GM18511 (cell line): ENCODE measurements at regions not wholly inside any gene's neighbourhood (a gene's known extent, or its start where the extent isn't known, plus 50 kb on each side); places are given as distances from the start of the nearest gene placed in this dataset.

Experiments used
- ATAC-seq: cut with Tn5 transposase; IDR thresholded peaks from one replicate; pipeline ENCODE4 v1.9.1; 2021; ENCODE audit warnings: mild to moderate bottlenecking, moderate library complexity; ENCODE audit not compliant: unreplicated experiment

- no peak for ATAC-seq
Measured at GRCh38 chr6:164507206-164507940, 802.0 kb downstream of the C6orf118 start.

DNA sequence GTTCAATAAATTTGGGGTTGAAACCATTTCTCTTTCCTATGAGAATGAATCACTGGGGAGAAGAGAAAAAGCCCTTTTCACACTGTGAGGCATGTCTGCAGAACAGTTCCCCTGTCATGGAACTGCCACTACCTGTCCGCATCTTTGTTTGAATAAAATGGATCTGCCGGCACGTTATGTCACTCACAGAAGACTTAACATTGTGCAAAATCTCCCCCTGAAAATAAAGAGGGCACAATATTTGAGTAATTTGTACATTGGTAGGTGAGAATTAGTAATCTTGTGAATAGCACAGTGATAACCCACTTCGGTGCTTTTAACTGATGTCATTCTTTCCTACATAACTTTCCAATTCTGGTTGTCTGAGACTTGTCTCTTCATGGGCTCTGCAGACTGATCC lies 804.0 kb downstream of the C6orf118 start:
- ATAC-seq = no peak

DNA sequence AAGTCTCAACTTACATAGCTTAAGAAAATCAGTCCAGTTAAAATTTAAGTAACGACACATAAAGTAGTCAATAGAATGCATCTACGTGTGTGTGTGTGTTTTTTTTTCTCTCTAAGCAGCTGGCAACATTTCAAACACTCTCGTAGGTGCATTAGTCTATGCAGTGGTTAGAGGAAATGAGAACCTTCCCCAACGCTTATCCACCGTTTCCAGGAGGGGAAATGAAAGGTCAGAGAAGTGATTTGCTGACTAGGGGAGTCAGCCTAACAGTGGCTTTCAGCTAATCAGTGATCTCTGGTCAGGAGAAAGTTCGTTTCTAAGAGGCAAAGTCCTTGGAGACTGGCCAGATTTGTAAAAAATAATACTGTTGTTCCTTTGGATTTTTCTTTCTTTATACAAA lies 806.6 kb downstream of the C6orf118 start:
- ATAC-seq = no peak

- no peak for ATAC-seq
Measured at GRCh38 chr6:164495882-164496495, 813.4 kb downstream of the C6orf118 start.

- no peak for ATAC-seq
Measured at GRCh38 chr6:164478426-164478825, 831.0 kb downstream of the C6orf118 start.

DNA sequence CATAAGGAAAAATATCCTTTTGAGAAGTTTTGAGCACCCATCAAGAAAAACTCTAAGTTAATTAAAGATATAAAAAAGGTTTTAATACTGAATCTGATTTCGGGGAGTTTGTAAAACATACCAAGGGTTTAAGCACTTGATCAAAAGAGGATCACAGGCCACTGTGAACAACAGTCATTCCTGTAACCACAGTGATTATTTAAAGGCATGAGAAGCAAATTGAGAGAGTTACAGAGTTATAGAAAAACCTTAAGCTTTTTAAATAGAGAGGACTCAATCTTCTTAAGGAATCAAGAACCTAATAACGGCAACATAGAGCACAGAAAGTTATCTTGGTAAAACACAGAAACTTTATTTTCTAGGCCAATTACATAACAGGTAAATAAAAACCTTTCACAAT lies 831.6 kb downstream of the C6orf118 start:
- ATAC-seq = no peak

DNA sequence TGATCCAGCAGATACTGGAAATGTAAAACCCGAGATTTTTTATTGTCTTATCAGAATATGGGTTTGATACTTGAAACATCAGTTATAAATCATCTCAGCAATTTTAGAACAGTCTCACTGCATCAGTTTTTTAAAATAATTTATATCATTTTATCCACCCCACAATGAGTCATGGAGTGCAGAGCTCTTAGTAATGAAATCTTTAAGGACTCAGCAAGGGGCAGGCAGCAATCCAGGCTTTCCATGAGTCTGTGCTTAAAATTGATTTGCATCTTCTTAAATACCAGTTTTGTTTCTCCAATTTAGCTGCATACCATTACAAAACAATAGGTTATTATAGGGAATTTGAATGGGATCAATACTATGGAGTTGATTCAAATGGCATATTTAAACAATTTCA lies 832.3 kb downstream of the C6orf118 start:
- no peak for ATAC-seq

- no peak for ATAC-seq
Measured at GRCh38 chr6:164469276-164469949, 840.0 kb downstream of the C6orf118 start.

DNA sequence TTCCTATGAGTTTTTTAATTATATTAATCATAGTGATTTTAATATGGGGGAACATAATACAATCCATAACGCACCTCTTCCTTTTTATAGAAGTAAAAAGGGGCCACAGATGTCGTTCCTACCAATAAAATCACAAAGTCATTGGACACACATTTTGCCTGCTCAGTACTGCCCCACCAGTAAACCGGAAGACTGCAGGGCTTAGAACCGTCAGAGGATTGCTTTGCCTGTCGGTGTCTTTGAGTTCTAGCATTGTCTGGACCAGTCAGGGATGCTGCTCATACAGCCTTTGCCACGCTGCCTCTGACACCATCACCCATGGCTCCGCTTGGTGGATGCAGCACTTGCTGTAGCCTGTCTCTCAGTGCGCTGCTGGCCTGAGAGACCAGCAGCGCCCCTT lies 853.6 kb downstream of the C6orf118 start:
- ATAC-seq = no peak

DNA sequence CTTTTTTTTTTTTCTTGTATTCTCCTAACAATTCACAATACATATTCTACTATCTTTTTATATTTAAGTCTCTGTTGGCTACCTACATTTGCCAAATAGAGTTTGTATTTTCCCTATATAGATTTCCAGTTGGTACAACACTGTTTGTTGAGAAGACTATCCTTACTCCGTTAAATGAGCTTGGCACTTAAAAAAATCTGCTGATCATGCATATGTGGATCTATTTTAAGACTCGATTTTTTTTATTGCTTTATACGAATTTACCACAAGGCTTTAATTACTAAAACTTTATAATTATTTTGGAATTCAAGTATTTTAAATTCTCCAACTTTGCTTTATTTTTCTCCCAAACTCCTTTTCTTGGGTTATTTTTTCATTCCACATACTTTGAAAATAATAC lies 855.6 kb downstream of the C6orf118 start:
- no peak for ATAC-seq

GRCh38 chr6:164442572-164442971 lies 866.8 kb downstream of the C6orf118 start:
- no peak for ATAC-seq

DNA sequence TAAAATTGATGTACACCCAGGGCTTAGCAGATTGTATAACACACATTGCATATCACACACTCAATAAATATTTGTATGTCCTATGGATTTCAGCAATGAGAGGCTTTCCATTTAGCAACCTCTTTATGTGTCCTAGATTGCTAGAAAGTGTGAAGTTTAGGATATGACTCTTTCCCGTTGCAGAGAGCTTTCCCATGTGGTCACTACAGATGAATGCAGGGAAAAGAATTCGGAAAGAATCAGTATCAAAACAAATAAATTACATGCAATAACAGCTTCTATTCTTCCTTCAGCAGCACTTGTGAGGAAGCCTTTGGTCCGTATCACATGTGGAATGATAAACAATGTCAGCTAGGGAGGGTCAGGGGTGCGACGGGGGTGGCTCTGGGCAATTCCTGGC lies 870.1 kb downstream of the C6orf118 start:
- ATAC-seq = no peak

GRCh38 chr6:164436976-164437375 lies 872.4 kb downstream of the C6orf118 start:
- no peak for ATAC-seq

DNA sequence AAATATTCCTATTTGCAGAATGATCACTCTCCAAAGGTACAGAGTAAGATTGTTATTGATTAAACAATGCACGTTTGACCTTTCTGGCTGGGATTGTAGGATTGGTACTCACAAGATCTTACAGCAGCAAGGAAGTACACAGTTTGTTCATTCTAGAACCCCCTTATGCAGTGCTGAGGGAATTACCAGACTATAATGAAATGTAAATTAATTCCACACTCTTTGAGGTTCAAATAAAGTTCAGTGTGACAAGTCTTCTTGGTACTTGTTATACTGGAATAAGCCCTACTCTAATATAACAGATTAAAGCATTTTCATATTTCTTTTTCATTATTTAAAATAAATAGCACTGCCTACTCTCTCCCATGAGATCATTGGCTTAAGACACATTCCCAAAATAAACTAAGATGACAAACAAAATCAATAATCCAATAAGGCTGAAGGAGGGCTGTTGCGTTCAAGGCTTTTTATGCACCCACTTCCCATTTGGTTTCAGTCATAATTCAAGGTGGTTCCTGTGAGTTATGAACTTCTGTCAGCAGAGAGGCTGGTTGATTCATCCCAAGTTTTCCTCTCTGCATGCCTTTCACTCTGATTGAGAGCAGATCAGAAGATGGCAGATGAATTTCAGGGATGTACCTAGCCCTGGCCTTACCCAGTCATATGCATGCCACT lies 881.5 kb downstream of the C6orf118 start:
- ATAC-seq = no peak

GRCh38 chr6:164424489-164424888 lies 884.9 kb downstream of the C6orf118 start:
- no peak for ATAC-seq

DNA sequence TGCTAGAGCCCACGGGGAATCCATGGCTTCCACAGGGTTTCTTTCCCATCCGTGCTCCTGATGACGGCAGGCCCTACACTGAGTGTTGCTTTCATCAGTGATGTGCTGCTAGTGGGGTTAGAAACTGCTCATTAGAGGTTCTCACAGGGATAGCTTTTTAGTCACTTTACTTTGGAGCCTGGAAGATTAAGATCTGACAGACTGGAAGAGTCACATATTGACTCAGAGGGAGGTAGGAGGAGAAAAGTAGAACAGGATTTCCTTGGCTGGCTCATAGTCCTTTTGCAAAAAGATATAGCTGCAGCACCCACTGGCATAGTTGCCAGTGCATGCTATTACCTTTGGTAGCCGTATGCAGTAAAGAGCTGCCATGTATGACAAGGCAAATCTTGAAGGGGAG lies 890.3 kb downstream of the C6orf118 start:
- no peak for ATAC-seq

- ATAC-seq = no peak
Measured at GRCh38 chr6:164418262-164418588, 891.2 kb downstream of the C6orf118 start.

- no peak for ATAC-seq
Measured at GRCh38 chr6:164417537-164418261, 891.7 kb downstream of the C6orf118 start.

DNA sequence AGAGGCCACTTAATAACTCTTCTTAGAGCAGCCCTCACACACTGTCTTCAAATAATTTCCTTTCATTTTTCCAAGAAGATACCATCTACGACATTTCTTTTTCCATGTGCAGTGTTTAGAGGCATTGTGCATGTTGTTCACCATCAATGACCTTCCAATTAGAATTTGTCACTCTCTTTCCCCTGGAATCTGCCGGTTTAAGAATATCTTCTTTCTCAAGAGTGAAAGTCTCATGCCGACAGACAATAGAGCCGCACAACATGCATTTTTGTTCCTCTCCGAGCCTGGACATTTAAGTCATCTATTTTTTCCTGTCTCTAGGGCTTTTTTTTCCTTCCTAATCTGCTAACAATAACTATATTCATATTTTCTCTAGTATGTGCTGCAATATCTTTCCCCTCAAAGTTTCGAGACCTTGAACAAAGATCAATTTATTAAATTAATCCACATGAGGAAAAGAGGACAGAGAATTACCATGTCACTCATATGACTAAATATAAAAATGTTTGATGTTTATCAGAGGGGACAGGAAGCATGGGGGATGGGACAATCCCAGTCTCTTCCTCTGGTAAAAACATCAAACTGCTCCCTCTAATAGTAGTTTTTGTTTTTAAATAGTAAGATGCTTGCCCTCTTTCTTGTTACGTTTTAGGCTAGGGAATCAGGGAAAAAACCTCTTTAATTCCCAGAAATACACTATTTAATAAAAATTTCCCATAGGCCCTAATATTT lies 893.4 kb downstream of the C6orf118 start:
- no peak for ATAC-seq

- ATAC-seq = no peak
Measured at GRCh38 chr6:164414695-164415094, 894.7 kb downstream of the C6orf118 start.
